Kidney tubule cell (primary cell): ENCODE measurements at regions not wholly inside any gene's neighbourhood (a gene's known extent, or its start where the extent isn't known, plus 50 kb on each side); places are given as distances from the start of the nearest gene placed in this dataset.
"Not testable (repeated sequence)": the region's sequence is repeated elsewhere in the genome, so short reads cannot be mapped to it uniquely, and the experiment has no call there.

Experiments
- DNase-seq: peaks from one replicate; pipeline ENCODE4 v3.0.0-alpha.2; 2018; ENCODE audit warnings: low spot score

GRCh38 chr5:122600924-122601323 lies 174.0 kb upstream of the SNX2 start:
- DNase-seq: no peak

- DNase-seq: no peak
Measured at GRCh38 chr5:122602700-122603099, 172.2 kb upstream of the SNX2 start.

- DNase-seq: no peak
Measured at GRCh38 chr5:122605236-122605635, 169.6 kb upstream of the SNX2 start.

DNA sequence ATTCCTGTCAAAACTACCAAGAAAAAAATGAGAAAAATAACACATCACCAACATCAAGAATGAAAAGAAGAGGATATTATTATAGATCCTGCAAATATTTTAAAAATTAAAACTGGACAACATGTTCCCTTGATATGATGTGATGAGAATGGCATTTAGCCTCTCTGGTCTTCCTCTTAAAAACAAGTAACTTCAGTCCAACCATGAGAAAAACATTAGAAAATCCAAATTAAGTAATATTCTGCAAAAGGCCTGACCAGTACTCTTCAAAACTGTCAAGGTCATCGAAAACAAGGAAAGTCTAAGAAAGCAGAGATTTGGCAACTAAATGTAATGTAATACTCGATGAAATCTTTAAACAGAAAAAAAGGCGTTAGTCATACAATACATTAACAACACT lies 167.1 kb upstream of the SNX2 start:
- DNase-seq: no peak

DNA sequence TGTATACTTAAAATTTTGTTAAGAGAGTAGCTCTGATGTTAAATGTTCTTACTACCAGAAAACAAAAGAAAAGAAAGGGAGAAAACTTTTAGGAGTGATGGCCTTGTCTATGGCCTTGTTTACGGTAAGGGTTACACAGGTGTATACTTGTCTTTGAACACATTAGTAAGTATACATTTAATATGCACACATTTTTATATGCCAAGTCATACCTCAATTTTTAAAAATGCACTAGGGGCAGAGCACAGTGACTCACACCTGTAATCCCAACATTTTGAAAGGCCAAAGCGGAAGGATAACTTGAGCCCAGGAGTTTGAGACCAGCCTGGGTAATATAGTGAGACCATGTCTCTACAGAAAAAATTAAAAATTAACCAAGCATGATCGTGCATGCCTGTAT lies 166.7 kb upstream of the SNX2 start:
- DNase-seq: peak; percentile 40

DNA sequence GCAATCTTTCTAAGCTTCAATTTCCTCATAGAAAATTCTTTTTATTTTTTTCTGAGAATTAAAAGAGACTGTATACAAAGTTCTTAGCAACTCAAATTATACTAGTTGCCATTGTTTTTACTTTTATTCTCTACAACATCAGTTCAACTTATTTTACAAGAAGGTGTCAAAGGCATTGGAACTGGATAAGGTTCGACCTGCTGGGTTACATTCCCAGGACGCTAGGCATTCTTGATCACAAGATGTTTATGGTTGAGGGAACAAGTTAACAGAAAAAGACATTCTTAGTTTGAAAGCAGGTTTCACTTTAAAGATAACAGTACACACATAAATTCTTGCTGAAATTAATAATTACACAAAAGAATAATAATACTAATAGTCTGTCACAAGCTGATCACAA lies 163.5 kb upstream of the SNX2 start:
- peak; percentile 63 for DNase-seq

GRCh38 chr5:122612901-122613300 lies 162.0 kb upstream of the SNX2 start:
- no peak for DNase-seq

- no peak for DNase-seq
Measured at GRCh38 chr5:122615146-122615545, 159.7 kb upstream of the SNX2 start.

GRCh38 chr5:122615832-122616231 lies 159.0 kb upstream of the SNX2 start:
- no peak for DNase-seq

GRCh38 chr5:122618046-122618445 lies 156.8 kb upstream of the SNX2 start:
- DNase-seq: not testable (repeated sequence)

- not testable (repeated sequence) for DNase-seq
Measured at GRCh38 chr5:122620768-122621167, 154.1 kb upstream of the SNX2 start.

DNA sequence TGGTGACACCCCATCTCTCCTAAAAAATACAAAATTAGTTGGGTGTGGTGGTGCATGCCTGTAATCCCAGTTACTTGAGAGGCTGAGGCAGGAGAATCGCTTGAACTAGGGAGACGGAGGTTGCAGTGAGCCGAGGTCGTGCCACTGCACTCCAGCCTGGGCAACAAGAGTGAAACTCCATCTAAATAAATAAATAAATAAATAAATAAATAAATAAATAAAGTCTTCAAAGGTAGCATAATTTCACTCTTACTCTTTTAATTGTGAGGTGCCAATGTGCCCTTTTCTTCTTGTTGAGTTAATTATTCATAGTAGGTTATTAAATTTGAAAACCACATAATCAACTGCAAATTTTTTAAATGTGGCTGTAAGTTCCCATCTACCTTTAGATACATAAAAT lies 146.2 kb upstream of the SNX2 start:
- not testable (repeated sequence) for DNase-seq

DNA sequence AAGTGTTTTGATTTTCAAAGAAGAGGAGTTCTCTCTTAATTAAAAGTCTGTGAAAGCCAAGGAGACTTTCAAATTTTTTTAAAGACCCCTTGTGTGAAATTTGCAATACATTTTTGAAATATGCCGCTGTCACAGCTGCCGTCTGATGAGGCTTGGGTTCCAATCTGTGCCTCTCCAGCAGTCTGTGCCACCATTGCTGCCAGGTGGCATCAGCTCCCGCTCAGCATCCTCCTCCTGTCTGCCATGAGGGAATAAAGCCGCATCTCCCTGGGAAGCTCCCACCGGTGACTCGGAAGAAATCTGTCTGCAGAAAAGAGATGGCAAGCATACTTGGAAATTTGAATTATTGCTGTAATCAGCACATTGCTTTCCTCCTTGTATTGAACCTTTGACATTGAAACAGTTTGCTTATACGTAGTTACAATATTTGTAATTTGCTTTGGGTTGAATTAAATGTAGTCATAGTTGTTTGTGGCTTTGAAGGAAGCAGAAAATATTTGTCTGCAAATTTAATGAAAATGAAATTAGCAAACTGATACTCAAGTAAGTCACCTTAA lies 145.7 kb upstream of the SNX2 start:
- no peak for DNase-seq

- no peak for DNase-seq
Measured at GRCh38 chr5:122638581-122638980, 136.3 kb upstream of the SNX2 start.

GRCh38 chr5:122639033-122639432 lies 135.8 kb upstream of the SNX2 start:
- no peak for DNase-seq

GRCh38 chr5:122639864-122640263 lies 135.0 kb upstream of the SNX2 start:
- no peak for DNase-seq

DNA sequence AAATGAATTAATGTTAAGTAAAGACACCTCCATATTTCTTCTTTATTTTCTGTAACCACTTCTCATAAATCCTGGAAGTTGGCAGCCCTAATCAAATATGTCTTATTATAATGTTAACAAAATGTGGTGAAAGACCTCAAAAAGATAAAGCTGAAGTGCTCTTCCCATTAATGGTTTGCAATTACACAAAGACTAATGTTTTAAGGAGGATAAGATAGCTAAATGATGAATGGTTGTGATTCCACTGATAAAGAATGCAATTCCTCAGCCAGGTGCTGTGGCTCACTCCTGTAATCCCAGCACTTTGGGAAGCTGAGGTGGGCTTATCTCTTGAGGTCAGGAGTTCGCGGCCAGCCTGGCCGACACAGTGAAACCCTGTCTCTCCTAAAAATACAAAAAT lies 125.8 kb upstream of the SNX2 start:
- DNase-seq: no peak

DNA sequence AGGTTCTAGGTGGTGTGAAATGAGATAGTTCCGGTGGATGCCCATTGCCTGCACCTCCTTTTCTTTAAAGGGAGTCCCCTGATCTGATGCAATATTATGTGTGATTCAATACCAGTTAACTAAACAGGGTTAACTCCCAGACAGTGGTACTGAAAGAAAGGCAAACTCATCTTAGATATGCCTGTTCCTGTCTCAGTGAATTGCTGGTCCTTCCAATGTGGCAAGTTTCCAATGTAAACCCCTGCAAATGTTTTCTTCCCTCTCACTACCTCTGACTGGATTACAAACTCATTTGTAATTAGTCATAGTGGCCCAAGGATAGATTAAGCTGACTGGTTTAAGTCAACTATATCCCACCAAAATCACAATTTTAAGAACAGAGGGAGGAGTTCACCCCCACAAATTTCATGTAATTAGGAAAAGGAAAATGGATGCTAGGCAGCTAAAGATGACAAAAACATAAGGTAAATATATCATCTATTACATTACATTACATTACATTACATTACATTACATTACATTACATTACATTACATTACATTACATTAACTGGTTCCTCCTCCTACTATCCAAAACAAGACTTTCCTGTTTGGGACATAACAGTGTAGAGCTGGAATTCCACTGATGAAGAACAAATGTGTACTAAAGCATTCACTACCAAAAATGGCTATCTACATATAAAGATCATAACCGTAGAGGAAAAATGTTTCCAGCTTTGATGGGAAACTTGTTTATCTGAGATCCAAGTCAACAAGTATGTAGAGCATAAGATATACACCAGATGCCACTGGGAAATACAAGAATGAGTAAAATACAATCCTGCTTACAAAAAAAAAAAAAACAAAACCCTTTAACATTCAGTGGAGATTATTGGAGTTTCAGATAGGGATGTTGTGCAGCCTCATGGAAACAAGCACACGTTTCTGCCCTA lies 121.5 kb upstream of the SNX2 start:
- DNase-seq: peak; percentile 13

DNA sequence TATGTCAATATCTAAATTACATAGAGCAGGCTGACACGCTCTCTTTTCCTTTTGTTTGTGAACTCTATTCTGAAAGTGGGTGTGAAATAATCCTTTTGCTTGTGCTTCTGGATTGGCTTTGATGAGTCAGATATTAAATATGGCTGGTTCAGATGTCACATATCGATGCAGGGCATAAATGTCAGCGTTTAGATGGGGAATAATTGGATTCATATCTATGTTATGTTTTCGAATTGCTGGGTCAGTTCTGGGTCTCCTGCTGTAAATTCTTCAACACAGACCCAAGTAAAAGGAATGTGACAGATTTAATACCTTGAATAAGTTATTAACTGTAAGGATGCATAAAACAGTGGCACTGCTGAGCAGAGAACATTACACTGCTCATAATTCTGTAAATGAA lies 118.7 kb upstream of the SNX2 start:
- DNase-seq: no peak

- no peak for DNase-seq
Measured at GRCh38 chr5:122656577-122656976, 118.3 kb upstream of the SNX2 start.

DNA sequence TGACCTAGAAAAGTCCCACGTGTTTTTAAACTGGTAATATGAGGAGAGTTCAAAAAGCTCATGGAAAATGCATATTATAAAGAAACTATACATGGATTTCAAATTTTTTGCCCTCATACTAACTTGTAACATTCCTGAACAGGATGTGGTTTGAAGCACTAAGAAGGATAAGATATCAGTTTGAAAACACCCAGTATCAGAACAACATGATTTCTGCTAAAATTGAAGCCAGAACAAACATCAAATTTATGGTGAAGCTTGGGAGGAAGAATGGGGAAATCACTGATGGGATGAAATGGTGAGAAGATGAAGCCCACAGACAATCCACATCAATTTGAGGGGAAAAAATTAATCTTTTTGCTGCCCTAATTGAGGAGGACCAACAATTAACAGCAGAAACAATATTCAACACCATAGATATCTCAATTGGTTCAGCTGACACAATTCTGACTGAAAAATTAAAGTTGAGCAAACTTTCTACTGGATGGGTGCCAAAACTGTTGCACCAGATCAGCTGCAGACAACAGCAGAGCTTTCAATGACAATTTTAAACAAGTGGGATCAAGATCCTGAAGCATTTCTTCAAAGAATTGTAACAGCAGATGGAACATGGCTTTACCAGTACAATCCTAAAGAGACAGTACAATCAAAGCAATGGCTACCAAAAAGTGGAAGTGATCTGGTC lies 113.2 kb upstream of the SNX2 start:
- no peak for DNase-seq

- no peak for DNase-seq
Measured at GRCh38 chr5:122665051-122665450, 109.8 kb upstream of the SNX2 start.

DNA sequence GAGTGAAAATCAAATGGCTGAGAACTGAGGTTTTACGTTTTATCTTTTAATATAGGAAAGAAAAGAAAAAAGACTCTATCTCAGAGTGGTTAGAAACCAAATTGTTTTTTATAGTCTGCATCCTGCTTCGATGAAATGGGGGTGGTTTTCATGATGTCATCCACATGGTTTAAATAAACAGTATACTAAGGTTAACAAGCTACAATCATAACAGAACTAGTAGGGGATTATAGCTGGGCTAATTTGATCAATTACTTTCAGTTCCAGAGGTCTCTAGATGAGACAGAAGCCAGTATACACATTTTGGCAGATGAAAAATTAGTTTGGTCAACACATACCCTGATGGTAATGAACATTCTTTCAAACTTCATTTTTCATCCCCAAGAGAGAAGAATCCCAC lies 106.3 kb upstream of the SNX2 start:
- no peak for DNase-seq
